IMR-90 (cell line): ENCODE measurements at regions not wholly inside any gene's neighbourhood (a gene's known extent, or its start where the extent isn't known, plus 50 kb on each side); places are given as distances from the start of the nearest gene placed in this dataset.

Experiments
- ATAC-seq: fragments of 200-7000 bp; cut with Tn5 transposase; 2 replicates; pipeline ENCODE4 v1.9.1; 2020; ENCODE audit warnings: low read depth, mild to moderate bottlenecking, moderate library complexity
- BruUV-seq: library from RNA; stranded (reverse); fragments of 400-500 nt; replicated peaks from 2 replicates; lab custom pipeline; 2021; lab: Mats Ljungman, UMichigan
- CTCF ChIA-PET: fragments of 300-600 bp; formaldehyde crosslinking; extraction: SDS; loops from one replicate; lab custom pipeline; 2021; ENCODE audit warnings: antibody characterized with exemption; lab: Yijun Ruan, JAX
- POLR2A ChIA-PET: fragments of 300-600 bp; sonication (Branson Sonifier 250); formaldehyde crosslinking; loops from one replicate; lab custom pipeline; 2022; ENCODE audit warnings: antibody characterized with exemption; ENCODE audit not compliant: unreplicated experiment; lab: Charles Lee
- DNase-seq: peaks from one replicate; pipeline ENCODE4 v3.0.0; 2013
- H2AFZ ChIP-seq: replicated peaks from 2 replicates; pipeline ENCODE3; 2013; ENCODE audit warnings: low read length, mild to moderate bottlenecking; ENCODE audit not compliant: poor library complexity
- H2AK5ac ChIP-seq: 2 replicates; pipeline ENCODE4 v1.6.1; 2013; ENCODE audit warnings: low read depth, low read length, inconsistent platforms
- H2AK9ac ChIP-seq: replicated peaks from 2 replicates; pipeline ENCODE3; 2013; ENCODE audit warnings: mild to moderate bottlenecking, low read depth, low read length, moderate library complexity; ENCODE audit not compliant: poor library complexity
- H2BK120ac ChIP-seq: 2 replicates; pipeline ENCODE4 v1.6.1; 2013; ENCODE audit warnings: low read depth, low read length, inconsistent platforms
- H2BK15ac ChIP-seq: 3 replicates; pipeline ENCODE4 v1.6.1; 2013; ENCODE audit warnings: low read depth, low read length, inconsistent platforms
- H2BK20ac ChIP-seq: 2 replicates; pipeline ENCODE4 v1.6.1; 2013; ENCODE audit warnings: low read depth, mild to moderate bottlenecking, inconsistent platforms, low read length, moderate library complexity
- H2BK5ac ChIP-seq: 2 replicates; pipeline ENCODE4 v1.6.1; 2013; ENCODE audit warnings: mild to moderate bottlenecking, low read depth, low read length, inconsistent platforms; ENCODE audit not compliant: poor library complexity, severe bottlenecking
- H3K14ac ChIP-seq: replicated peaks from 2 replicates; pipeline ENCODE4 v1.6.1; 2013; ENCODE audit warnings: low read depth, low read length, inconsistent platforms
- H3K18ac ChIP-seq: 2 replicates; pipeline ENCODE4 v1.6.1; 2013; ENCODE audit warnings: low read depth, low read length, control low read depth
- H3K23ac ChIP-seq: 2 replicates; pipeline ENCODE4 v1.6.1; 2013; ENCODE audit warnings: low read depth, low read length, inconsistent platforms
- H3K27ac ChIP-seq: 2 replicates; pipeline ENCODE4 v1.5.1; 2013; ENCODE audit warnings: mild to moderate bottlenecking, control low read depth, low read length; ENCODE audit not compliant: insufficient read depth
- H3K27me3 ChIP-seq: 2 replicates; pipeline ENCODE4 v1.6.1; 2013; ENCODE audit warnings: low read length; ENCODE audit not compliant: control insufficient read depth, insufficient read depth
- H3K36me3 ChIP-seq: 2 replicates; pipeline ENCODE4 v1.6.1; 2013; ENCODE audit warnings: low read length, mixed read lengths; ENCODE audit not compliant: control insufficient read depth, insufficient read depth
- H3K4ac ChIP-seq: 2 replicates; pipeline ENCODE4 v1.6.1; 2013; ENCODE audit warnings: low read depth, low read length, inconsistent platforms
- H3K4me1 ChIP-seq: 2 replicates; pipeline ENCODE4 v1.6.1; 2013; ENCODE audit warnings: low read length, mixed read lengths; ENCODE audit not compliant: control insufficient read depth, insufficient read depth
- H3K4me2 ChIP-seq: 2 replicates; pipeline ENCODE4 v1.6.1; 2013; ENCODE audit warnings: low read depth, mild to moderate bottlenecking, control low read depth, low read length, moderate library complexity
- H3K4me3 ChIP-seq: 2 replicates; pipeline ENCODE4 v1.5.1; 2013; ENCODE audit warnings: low read depth, mild to moderate bottlenecking, control low read depth, low read length, moderate library complexity; ENCODE audit not compliant: insufficient read depth
- H3K56ac ChIP-seq: 2 replicates; pipeline ENCODE4 v1.6.1; 2013; ENCODE audit warnings: low read length, inconsistent platforms; ENCODE audit not compliant: insufficient read depth; ENCODE audit errors: extremely low read depth
- H3K79me1 ChIP-seq, 2 experiments: 2 replicates each; pipeline ENCODE4 v1.6.1; 2013; ENCODE audit warnings: low read length in 2 of 2, inconsistent platforms in 1 of 2, low read depth in 1 of 2
- H3K9ac ChIP-seq: 2 replicates; pipeline ENCODE4 v1.6.1; 2013; ENCODE audit warnings: low read depth, low read length, control low read depth
- H3K9me1 ChIP-seq: 2 replicates; pipeline ENCODE4 v1.6.1; 2013; ENCODE audit warnings: low read length, inconsistent platforms; ENCODE audit not compliant: insufficient read depth
- H3K9me3 ChIP-seq: 2 replicates; pipeline ENCODE4 v1.6.1; 2013; ENCODE audit warnings: low read length; ENCODE audit not compliant: control insufficient read depth, insufficient read depth
- H4K20me1 ChIP-seq: 2 replicates; pipeline ENCODE4 v1.6.1; 2013; ENCODE audit warnings: low read length, inconsistent platforms; ENCODE audit not compliant: insufficient read depth
- H4K5ac ChIP-seq: 2 replicates; pipeline ENCODE4 v1.6.1; 2013; ENCODE audit warnings: mild to moderate bottlenecking, low read depth, low read length, control low read depth
- H4K8ac ChIP-seq, 2 experiments: 2 replicates each; pipeline ENCODE4 v1.6.1; 2013; ENCODE audit warnings: low read depth in 2 of 2, low read length in 2 of 2, control low read depth in 1 of 2, inconsistent platforms in 1 of 2
- H4K91ac ChIP-seq: 2 replicates; pipeline ENCODE4 v1.6.1; 2013; ENCODE audit warnings: low read depth, low read length, inconsistent platforms; ENCODE audit not compliant: insufficient read depth
- BHLHE40 ChIP-seq: fragments of 150-350 bp; IDR thresholded peaks from 2 replicates; pipeline ENCODE4 v1.6.1; 2016; ENCODE audit warnings: mild to moderate bottlenecking, low read depth, low read length
- CEBPB ChIP-seq: IDR thresholded peaks from 2 replicates; pipeline ENCODE4 v1.6.1; 2012; ENCODE audit warnings: low read depth, low read length, improper control_type of control experiment
- CHD1 ChIP-seq: IDR thresholded peaks from 2 replicates; pipeline ENCODE4 v1.6.1; 2012; ENCODE audit warnings: low read depth, low read length, improper control_type of control experiment
- CTCF ChIP-seq: conservative IDR thresholded peaks from 2 replicates; pipeline ENCODE4 v1.5.1; 2012; ENCODE audit warnings: mild to moderate bottlenecking, low read depth, low read length, improper control_type of control experiment
- MAFK ChIP-seq: IDR thresholded peaks from 2 replicates; pipeline ENCODE4 v1.6.1; 2012; ENCODE audit warnings: low read depth, low read length, improper control_type of control experiment
- MAZ ChIP-seq: IDR thresholded peaks from 2 replicates; pipeline ENCODE4 v1.6.1; 2012; ENCODE audit warnings: low read depth, mild to moderate bottlenecking, low read length, improper control_type of control experiment, moderate library complexity, borderline replicate concordance
- MXI1 ChIP-seq: IDR thresholded peaks from 2 replicates; pipeline ENCODE4 v1.6.1; 2012; ENCODE audit warnings: low read depth, mild to moderate bottlenecking, low read length, moderate library complexity, borderline replicate concordance
- POLR2A ChIP-seq: IDR thresholded peaks from 2 replicates; pipeline ENCODE4 v1.6.1; 2012; ENCODE audit warnings: mild to moderate bottlenecking, low read depth, low read length
- RAD21 ChIP-seq: IDR thresholded peaks from 2 replicates; pipeline ENCODE4 v1.6.1; 2012; ENCODE audit warnings: low read length, improper control_type of control experiment
- SMC3 ChIP-seq: fragments of 150-350 bp; IDR thresholded peaks from 2 replicates; pipeline ENCODE4 v1.6.1; 2016; ENCODE audit warnings: low read depth, mild to moderate bottlenecking, antibody characterized with exemption, low read length, moderate library complexity
- USF2 ChIP-seq: fragments of 150-350 bp; IDR thresholded peaks from 2 replicates; pipeline ENCODE4 v1.6.1; 2017; ENCODE audit warnings: mild to moderate bottlenecking, antibody characterized with exemption, low read length, low read depth
- WGBS, 2 experiments: methylation state at CpG; one replicate each; pipeline versions ENCODE4 v1.1.5 to v1.1.7; 2013; ENCODE audit warnings: missing lambda C conversion rate in 2 of 2; ENCODE audit not compliant: insufficient read length in 1 of 2; ENCODE audit errors: extremely low coverage in 2 of 2; 5-methylcytosine and 5-hydroxymethylcytosine counted together
- dilution Hi-C: fragments of 300-500 bp; cut with HindIII; formaldehyde crosslinking; loops from one replicate; pipeline ENCODE4 v1.14.3; 2018; ENCODE audit warnings: low sequenced_read_pairs; ENCODE audit not compliant: unreplicated experiment
- in situ Hi-C: fragments of 300-500 bp; cut with MboI; formaldehyde crosslinking; loops from 3 replicates; pipeline ENCODE4 v1.14.3; 2019; ENCODE audit warnings: low sequenced_read_pairs, inconsistent platforms, mixed read lengths
- intact Hi-C: fragments of 100-400 bp; cut with micrococcal nuclease; formaldehyde crosslinking; loops from 2 replicates; pipeline ENCODE4 v1.10.0; 2022

DNA sequence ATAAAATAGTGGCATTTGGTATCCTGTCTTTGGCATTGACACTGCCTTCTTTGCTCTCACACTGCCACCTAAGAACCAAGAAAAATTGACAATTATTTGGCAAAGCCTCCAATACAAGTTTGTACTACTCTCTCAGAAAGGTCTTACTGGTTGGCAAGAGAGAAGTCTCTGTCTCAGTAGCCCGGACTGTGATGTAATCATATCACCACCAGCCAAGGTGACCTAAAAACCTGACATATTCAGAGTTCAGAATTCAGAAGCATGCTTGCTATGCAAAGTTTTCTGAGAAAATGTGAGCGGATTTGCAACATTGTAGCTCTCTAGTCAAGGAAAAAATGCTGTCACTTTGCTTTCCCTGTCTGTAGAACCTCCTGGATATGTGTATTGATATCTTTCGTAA lies 196.0 kb downstream of the CDH7 start:
- ATAC-seq (no peak), DNase-seq (no peak)
- dilution Hi-C loops = no loop called here
- POLR2A ChIA-PET = no interaction called here
- no peaks in the 10 kb centered on the region for H3K27me3 ChIP-seq
- H3K4me2 ChIP-seq = no peak overlapping the region
- no peak overlapping the region for H2BK5ac ChIP-seq
- no peak overlapping the region for H4K5ac ChIP-seq
- no peak overlapping the region for H2AK9ac ChIP-seq
- no peak overlapping the region for H3K4me3 ChIP-seq
- CTCF ChIA-PET = no interaction called here
- no peak overlapping the region for H3K27ac ChIP-seq
- intact Hi-C loops = no loop called here
- H4K91ac ChIP-seq = no peak overlapping the region
- no peak overlapping the region for H3K4ac ChIP-seq
- no peaks in the 10 kb centered on the region for H3K79me1 ChIP-seq
- no peak overlapping the region for H3K14ac ChIP-seq
- BruUV-seq = no TSS peak
- TF ChIP-seq USF2 (no peak), SMC3 (no peak), CHD1 (no peak), POLR2A (no peak), RAD21 (no peak), MXI1 (no peak), MAZ (no peak), CEBPB (no peak), CTCF (no peak), MAFK (no peak), BHLHE40 (no peak)
- peaks cover 4% of the 10 kb centered on the region; the same call in 1 of the 2 replicates for H3K9me3 ChIP-seq
- no peak overlapping the region for H2BK15ac ChIP-seq
- no peak overlapping the region for H2AK5ac ChIP-seq
- no peak overlapping the region for H3K56ac ChIP-seq
- no peak overlapping the region for H2AFZ ChIP-seq
- in situ Hi-C loops = no loop called here
- no peak overlapping the region for H3K9ac ChIP-seq
- no peaks in the 10 kb centered on the region for H4K20me1 ChIP-seq
- H4K8ac ChIP-seq = no peak overlapping the region
- no CpG with 5 or more reads among the region's 3 CpGs for WGBS, 2 experiments
- H2BK20ac ChIP-seq = no peak overlapping the region
- H3K18ac ChIP-seq = no peak overlapping the region
- H3K4me1 ChIP-seq = no peaks in the 10 kb centered on the region
- no peaks in the 10 kb centered on the region for H3K9me1 ChIP-seq
- H3K36me3 ChIP-seq = no peaks in the 10 kb centered on the region
- H3K23ac ChIP-seq = no peak overlapping the region
- no peak overlapping the region for H2BK120ac ChIP-seq
